ENCODE measurements at regions not wholly inside any gene's neighbourhood (a gene's known extent, or its start where the extent isn't known, plus 50 kb on each side); places are given as distances from the start of the nearest gene placed in this dataset.

- no peak for DNase-seq (ENCODE audit: low read depth)
- no peak for TF ChIP-seq CTCF (conservative IDR thresholded peaks at IDR 0.05; ENCODE audit: low read depth, low read length)
- H3K4me3 ChIP-seq (ENCODE audit: low read length) = no peak overlapping the region
Measured at GRCh38 chr18:63071701-63072141, 247.8 kb downstream of the BCL2 start.

- DNase-seq (ENCODE audit: low read depth) = no peak
- no peak for TF ChIP-seq CTCF (conservative IDR thresholded peaks at IDR 0.05; ENCODE audit: low read depth, low read length)
- H3K4me3 ChIP-seq (ENCODE audit: low read length) = no peak overlapping the region
Measured at GRCh38 chr18:63070767-63071502, 248.6 kb downstream of the BCL2 start.

GRCh38 chr18:63069496-63069895 lies 250.1 kb downstream of the BCL2 start:
- DNase-seq (ENCODE audit: low read depth) = no peak
- no peak for TF ChIP-seq CTCF (conservative IDR thresholded peaks at IDR 0.05; ENCODE audit: low read depth, low read length)
- no peak overlapping the region for H3K4me3 ChIP-seq (ENCODE audit: low read length)

- no peak overlapping the region for H3K4me3 ChIP-seq (ENCODE audit: low read length)
- TF ChIP-seq CTCF (conservative IDR thresholded peaks at IDR 0.05; ENCODE audit: low read depth, low read length) = no peak
- DNase-seq (ENCODE audit: low read depth) = no peak
Measured at GRCh38 chr18:63067939-63068338, 251.6 kb downstream of the BCL2 start.

GRCh38 chr18:63065172-63065571 lies 254.4 kb downstream of the BCL2 start:
- TF ChIP-seq CTCF (conservative IDR thresholded peaks at IDR 0.05; ENCODE audit: low read depth, low read length) = no peak
- no peak for DNase-seq (ENCODE audit: low read depth)
- no peak overlapping the region for H3K4me3 ChIP-seq (ENCODE audit: low read length)

- no peak for DNase-seq (ENCODE audit: low read depth)
- no peak for TF ChIP-seq CTCF (conservative IDR thresholded peaks at IDR 0.05; ENCODE audit: low read depth, low read length)
- no peak overlapping the region for H3K4me3 ChIP-seq (ENCODE audit: low read length)
Measured at GRCh38 chr18:63063171-63063570, 256.4 kb downstream of the BCL2 start.

- DNase-seq (ENCODE audit: low read depth) = no peak
- no peak for TF ChIP-seq CTCF (conservative IDR thresholded peaks at IDR 0.05; ENCODE audit: low read depth, low read length)
- no peak overlapping the region for H3K4me3 ChIP-seq (ENCODE audit: low read length)
Measured at GRCh38 chr18:63062246-63062645, 257.3 kb downstream of the BCL2 start.
